K562 (cell line): ENCODE measurements at regions not wholly inside any gene's neighbourhood (a gene's known extent, or its start where the extent isn't known, plus 50 kb on each side); places are given as distances from the start of the nearest gene placed in this dataset.

Experiments used
- ATAC-seq: fragments of 200-7000 bp; cut with Tn5 transposase; 3 replicates; pipeline ENCODE4 v1.9.1; 2020; ENCODE audit warnings: moderate library complexity
- BruUV-seq: library from RNA; stranded (reverse); fragments of 400-500 nt; replicated peaks from 2 replicates; lab custom pipeline; 2021; lab: Mats Ljungman, UMichigan
- CTCF ChIA-PET: fragments of 300-600 bp; formaldehyde crosslinking; extraction: SDS; loops from one replicate; lab custom pipeline; 2021; ENCODE audit warnings: low intra/inter-chr PET ratio; lab: Yijun Ruan, JAX
- POLR2A ChIA-PET: fragments of 300-600, 350-650 bp; sonication (Branson Sonifier 250); formaldehyde crosslinking; extraction: SDS; loops from one replicate; lab custom pipeline; 2021; ENCODE audit warnings: antibody characterized with exemption, inconsistent platforms; lab: Yijun Ruan, JAX
- DNase-seq, 4 experiments: peaks; one replicate each; pipeline versions ENCODE4 v3.0.0 to v3.0.0-alpha.2; 2011 to 2018; ENCODE audit warnings: low spot score in 3 of 4, mixed read lengths in 3 of 4; ENCODE audit errors: extremely low read depth in 1 of 4
- FAIRE-seq: peaks from 2 replicates; lab custom pipeline; 2011; peaks lifted over from hg19 to GRCh38; lab: Jason Lieb, UNC
- H2AFZ ChIP-seq: 2 replicates; pipeline ENCODE4 v1.6.0; 2011; ENCODE audit warnings: low read depth, low read length, control low read depth, inconsistent platforms
- H3K27ac ChIP-seq: fragments of 200-600 bp; 3 replicates; pipeline ENCODE4 v1.8.0; 2011; ENCODE audit warnings: low read depth, mild to moderate bottlenecking, control low read depth, inconsistent platforms, low read length, moderate library complexity, mixed read lengths; ENCODE audit errors: extremely low read depth
- H3K27me3 ChIP-seq, 2 experiments: fragments of 300-600 bp in 1 of 2; 2 replicates in 1 of 2; 3 replicates in 1 of 2; pipeline versions ENCODE4 v1.6.0 to v1.8.0; 2011; ENCODE audit warnings: inconsistent platforms in 2 of 2, low read length in 2 of 2, mild to moderate bottlenecking in 1 of 2, mixed read lengths in 1 of 2, moderate library complexity in 1 of 2; ENCODE audit not compliant: control insufficient read depth in 2 of 2, insufficient read depth in 2 of 2
- H3K36me3 ChIP-seq: fragments of 300-600 bp; 3 replicates; pipeline ENCODE4 v1.8.0; 2011; ENCODE audit warnings: mild to moderate bottlenecking, low read length, inconsistent platforms; ENCODE audit not compliant: control insufficient read depth, insufficient read depth
- H3K4me1 ChIP-seq, 2 experiments: fragments of 200-600 bp in 1 of 2; replicated peaks in 1 of 2; 2 replicates in 1 of 2; 3 replicates in 1 of 2; pipeline versions ENCODE4 v1.5.1 to v1.8.0; 2011; ENCODE audit warnings: inconsistent platforms in 2 of 2, low read length in 2 of 2, mild to moderate bottlenecking in 1 of 2, mixed read lengths in 1 of 2, moderate library complexity in 1 of 2; ENCODE audit not compliant: control insufficient read depth in 2 of 2, insufficient read depth in 2 of 2
- H3K4me2 ChIP-seq: 2 replicates; pipeline ENCODE4 v1.6.1; 2011; ENCODE audit warnings: low read length, control low read depth, inconsistent platforms, mixed read lengths; ENCODE audit not compliant: insufficient read depth
- H3K4me3 ChIP-seq: fragments of 200-600 bp; sonication (generic), shearing (Covaris generic); 2 replicates; pipeline ENCODE4 v1.5.1; 2016; ENCODE audit warnings: control low read depth, inconsistent platforms
- H3K79me2 ChIP-seq: fragments of 200-600 bp; 3 replicates; pipeline ENCODE4 v1.8.0; 2011; ENCODE audit warnings: low read length, inconsistent platforms; ENCODE audit not compliant: control insufficient read depth, insufficient read depth
- H3K9ac ChIP-seq, 2 experiments: 2 replicates each; pipeline versions ENCODE4 v1.6.0 to v1.6.1; 2011; ENCODE audit warnings: low read depth in 2 of 2, low read length in 2 of 2, control low read depth in 1 of 2, inconsistent platforms in 1 of 2, mild to moderate bottlenecking in 1 of 2, mixed read lengths in 1 of 2; ENCODE audit not compliant: insufficient read depth in 1 of 2
- H3K9me1 ChIP-seq: one replicate; pipeline ENCODE4 v1.6.0; 2011; ENCODE audit warnings: inconsistent platforms, mild to moderate bottlenecking, low read length, moderate library complexity; ENCODE audit not compliant: control insufficient read depth, insufficient read depth
- H3K9me3 ChIP-seq: replicated peaks from 2 replicates; pipeline ENCODE4 v1.5.1; 2011; ENCODE audit warnings: low read depth, low read length, inconsistent platforms; ENCODE audit not compliant: control insufficient read depth, insufficient read depth
- H4K20me1 ChIP-seq: replicated peaks from 2 replicates; pipeline ENCODE4 v1.6.1; 2011; ENCODE audit warnings: low read length, inconsistent platforms, mixed read lengths; ENCODE audit not compliant: control insufficient read depth, insufficient read depth
- FOXA1 ChIP-seq: fragments of 450-650 bp; IDR thresholded peaks from 2 replicates; pipeline ENCODE4 v1.6.1; 2016; ENCODE audit warnings: mild to moderate bottlenecking, borderline replicate concordance
- KAT2B ChIP-seq: IDR thresholded peaks from one replicate; pipeline ENCODE4 v1.6.1; 2012; ENCODE audit warnings: low read depth, mild to moderate bottlenecking, control low read depth, inconsistent platforms, low read length, moderate library complexity
- NFXL1 ChIP-seq: fragments of 450-650 bp; formaldehyde crosslinking; IDR thresholded peaks from 2 replicates; pipeline ENCODE4 v1.4.0; 2021; ENCODE audit warnings: mild to moderate bottlenecking
- PTTG1 ChIP-seq: fragments of 450-650 bp; IDR thresholded peaks from 2 replicates; pipeline ENCODE4 v1.6.1; 2016; ENCODE audit warnings: low read depth, mild to moderate bottlenecking, missing genetic modification characterization, missing compliant biosample characterization
- SMARCB1 ChIP-seq: IDR thresholded peaks from 2 replicates; pipeline ENCODE4 v1.6.1; 2011; ENCODE audit warnings: improper control_type of control experiment, low read depth; ENCODE audit not compliant: insufficient read length
- TCF3 ChIP-seq: sonication (generic); formaldehyde crosslinking; IDR thresholded peaks from 2 replicates; pipeline ENCODE4 v1.4.0; 2020; ENCODE audit warnings: mild to moderate bottlenecking, missing genetic modification reagents
- USF1 ChIP-seq: sonication (generic); formaldehyde crosslinking; IDR thresholded peaks from 2 replicates; pipeline ENCODE4 v1.9.0; 2022; ENCODE audit warnings: mild to moderate bottlenecking, missing genetic modification reagents
- ZKSCAN8 ChIP-seq: fragments of 200-800 bp; sonication (Bioruptor generic); IDR thresholded peaks from 2 replicates; pipeline ENCODE4 v1.6.1; 2016; ENCODE audit warnings: missing genetic modification characterization, missing compliant biosample characterization
- ZNF146 ChIP-seq: IDR thresholded peaks from one replicate; pipeline ENCODE4 v1.6.1; 2018; ENCODE audit warnings: missing compliant biosample characterization; ENCODE audit not compliant: unreplicated experiment
- ZNF830 ChIP-seq: fragments of 250-450 bp; sonication (Bioruptor Pico); IDR thresholded peaks from 2 replicates; pipeline ENCODE4 v1.5.0; 2021; ENCODE audit warnings: mild to moderate bottlenecking
- WGBS: fragments of 100-300 bp; shearing (Covaris generic); methylation state at CpG from one replicate; pipeline ENCODE4 v1.1.6; 2016; ENCODE audit warnings: low coverage, mixed read lengths; ENCODE audit not compliant: insufficient coverage; ENCODE audit errors: missing lambda C conversion rate; 5-methylcytosine and 5-hydroxymethylcytosine counted together
- in situ Hi-C: fragments of 300-500 bp; cut with MboI; formaldehyde crosslinking; loops from 4 replicates; pipeline ENCODE4 v1.15.0; 2018; ENCODE audit warnings: inconsistent platforms, mixed read lengths
- intact Hi-C: fragments of 100-400 bp; cut with micrococcal nuclease; formaldehyde crosslinking; loops from 2 replicates; pipeline ENCODE4 v1.14.2; 2022
- TF ChIP-seq, protein P1 (sequence below), 2 experiments: fragments of 200-800 bp in 1 of 2; sonication (Bioruptor generic) in 1 of 2; sonication (generic) in 1 of 2; formaldehyde crosslinking in 1 of 2; IDR thresholded peaks in 1 of 2; conservative IDR thresholded peaks in 1 of 2; 2 replicates each; pipeline versions ENCODE4 v1.5.0 to v1.6.1; 2016 to 2020; ENCODE audit warnings: missing compliant biosample characterization in 1 of 2, missing genetic modification characterization in 1 of 2, missing genetic modification reagents in 1 of 2

GRCh38 chr3:194271460-194272035 lies 79.6 kb downstream of the CPN2 start:
- POLR2A ChIA-PET, result interaction anchor here (0.7 to 1.3 kb wide), 6 partner anchors 10 to 1170 kb away, joined by 3 to 5 read pairs (median 3); no protein-coding TSS in a partner anchor
- no peaks in the 10 kb centered on the region for H3K79me2 ChIP-seq
- H3K27ac ChIP-seq, result no peak overlapping the region
- in situ Hi-C loops (no loop called here), intact Hi-C loops (no loop called here)
- peaks cover 4% of the 10 kb centered on the region for H3K9me1 ChIP-seq
- peaks cover 9 to 42% of the 10 kb centered on the region in 2 experiments; a peak in 3 of 5 replicates for H3K4me1 ChIP-seq
- 77% methylated on average over 13 of the region's 15 CpGs for WGBS
- no peaks in the 10 kb centered on the region for H3K9me3 ChIP-seq
- no peaks in the 10 kb centered on the region for H4K20me1 ChIP-seq
- no peaks in the 10 kb centered on the region for H3K27me3 ChIP-seq
- H3K4me3 ChIP-seq, result no peak overlapping the region
- ATAC-seq (no peak), DNase-seq (no peak), FAIRE-seq (no peak)
- BruUV-seq, result no TSS peak
- H2AFZ ChIP-seq, result no peak overlapping the region
- CTCF ChIA-PET, result interaction anchor here (0.6 kb wide), 1 partner anchor 1584 kb away, joined by 3 read pairs; no protein-coding TSS in a partner anchor
- no peaks in the 10 kb centered on the region for H3K36me3 ChIP-seq
- H3K4me2 ChIP-seq, result no peak overlapping the region
- no peak for TF ChIP-seq SMARCB1
- TF ChIP-seq PTTG1 (tag), result no peak
- TF ChIP-seq TCF3 (CRISPR knock-in tag), result no peak
- TF ChIP-seq ZKSCAN8 (CRISPR knock-in tag), result no peak
- no peak for TF ChIP-seq KAT2B
- TF ChIP-seq ZNF146, result no peak
- TF ChIP-seq, protein P1, sequence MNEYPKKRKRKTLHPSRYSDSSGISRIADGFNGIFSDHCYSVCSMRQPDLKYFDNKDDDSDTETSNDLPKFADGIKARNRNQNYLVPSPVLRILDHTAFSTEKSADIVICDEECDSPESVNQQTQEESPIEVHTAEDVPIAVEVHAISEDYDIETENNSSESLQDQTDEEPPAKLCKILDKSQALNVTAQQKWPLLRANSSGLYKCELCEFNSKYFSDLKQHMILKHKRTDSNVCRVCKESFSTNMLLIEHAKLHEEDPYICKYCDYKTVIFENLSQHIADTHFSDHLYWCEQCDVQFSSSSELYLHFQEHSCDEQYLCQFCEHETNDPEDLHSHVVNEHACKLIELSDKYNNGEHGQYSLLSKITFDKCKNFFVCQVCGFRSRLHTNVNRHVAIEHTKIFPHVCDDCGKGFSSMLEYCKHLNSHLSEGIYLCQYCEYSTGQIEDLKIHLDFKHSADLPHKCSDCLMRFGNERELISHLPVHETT (CRISPR knock-in tag; conservative IDR thresholded peaks at IDR 0.05 in 1 of 2, IDR thresholded peaks at IDR 0.05 in 1 of 2), result no peak
- no peak for TF ChIP-seq ZNF830 (CRISPR knock-in tag)
- TF ChIP-seq NFXL1 (CRISPR knock-in tag), result no peak
- no peak for TF ChIP-seq FOXA1
- TF ChIP-seq USF1 (CRISPR knock-in tag), result no peak
- H3K9ac ChIP-seq, result peak overlapping the region in 1 of 2 experiments; percentile 19; a peak in 2 of 4 replicates
